ENCODE measurements at regions not wholly inside any gene's neighbourhood (a gene's known extent, or its start where the extent isn't known, plus 50 kb on each side); places are given as distances from the start of the nearest gene placed in this dataset.

- intact Hi-C loops (cut with micrococcal nuclease), result no loop called here
- peaks cover 10% of the 10 kb centered on the region for H3K4me1 ChIP-seq (ENCODE audit: control insufficient read depth, insufficient read depth, low read length)
- no peak overlapping the region for H3K9ac ChIP-seq (ENCODE audit: low read depth, low read length)
- DNase-seq, result no peak
- no peak overlapping the region for H3K4ac ChIP-seq (ENCODE audit: low read depth, low read length)
- ChIA-PET POLR2A (ENCODE audit: unreplicated experiment) (no interaction called here), CTCF (interaction anchor here (0.5 to 1.6 kb wide), 5 partner anchors 9 to 367 kb away, joined by 3 to 5 read pairs (median 3); no protein-coding TSS in a partner anchor)
- no peak overlapping the region for H2AK5ac ChIP-seq (ENCODE audit: low read depth, low read length)
- no peak overlapping the region for H3K56ac ChIP-seq (ENCODE audit: extremely low read depth, insufficient read depth, low read length)
- H2AFZ ChIP-seq (replicated peaks; ENCODE audit: low read length, poor library complexity), result peak overlapping the region; percentile 52
- BruUV-seq (replicated peaks), result no TSS peak
- H3K4me3 ChIP-seq (ENCODE audit: insufficient read depth, low read depth, low read length), result no peak overlapping the region
- no peak overlapping the region for H4K5ac ChIP-seq (ENCODE audit: low read depth, low read length)
- 0 out of 2 replicates have a peak overlapping the region, but pooled peaks have one; percentile 40 for H3K14ac ChIP-seq (replicated peaks; ENCODE audit: low read depth, low read length)
- dilution Hi-C loops (cut with HindIII; ENCODE audit: low sequenced_read_pairs, unreplicated experiment), result no loop called here
- H3K9me1 ChIP-seq (ENCODE audit: insufficient read depth, low read length), result peaks cover 15% of the 10 kb centered on the region
- H3K23ac ChIP-seq (ENCODE audit: low read depth, low read length), result no peak overlapping the region; the same call in 1 of the 2 replicates
- H3K79me1 ChIP-seq (ENCODE audit: low read depth in 1 of 2, low read length in 2 of 2), result peaks cover 5 to 11% of the 10 kb centered on the region in 2 experiments
- H3K9me3 ChIP-seq (ENCODE audit: control insufficient read depth, insufficient read depth, low read length), result no peaks in the 10 kb centered on the region
- no peaks in the 10 kb centered on the region for H4K20me1 ChIP-seq (ENCODE audit: insufficient read depth, low read length)
- TF ChIP-seq CEBPB (IDR thresholded peaks at IDR 0.05; ENCODE audit: low read depth, low read length) (peak; percentile 55; the same call in 1 of the 2 replicates), MXI1 (IDR thresholded peaks at IDR 0.05; ENCODE audit: borderline replicate concordance, low read depth, low read length) (no peak)
- TF ChIP-seq, protein P1, sequence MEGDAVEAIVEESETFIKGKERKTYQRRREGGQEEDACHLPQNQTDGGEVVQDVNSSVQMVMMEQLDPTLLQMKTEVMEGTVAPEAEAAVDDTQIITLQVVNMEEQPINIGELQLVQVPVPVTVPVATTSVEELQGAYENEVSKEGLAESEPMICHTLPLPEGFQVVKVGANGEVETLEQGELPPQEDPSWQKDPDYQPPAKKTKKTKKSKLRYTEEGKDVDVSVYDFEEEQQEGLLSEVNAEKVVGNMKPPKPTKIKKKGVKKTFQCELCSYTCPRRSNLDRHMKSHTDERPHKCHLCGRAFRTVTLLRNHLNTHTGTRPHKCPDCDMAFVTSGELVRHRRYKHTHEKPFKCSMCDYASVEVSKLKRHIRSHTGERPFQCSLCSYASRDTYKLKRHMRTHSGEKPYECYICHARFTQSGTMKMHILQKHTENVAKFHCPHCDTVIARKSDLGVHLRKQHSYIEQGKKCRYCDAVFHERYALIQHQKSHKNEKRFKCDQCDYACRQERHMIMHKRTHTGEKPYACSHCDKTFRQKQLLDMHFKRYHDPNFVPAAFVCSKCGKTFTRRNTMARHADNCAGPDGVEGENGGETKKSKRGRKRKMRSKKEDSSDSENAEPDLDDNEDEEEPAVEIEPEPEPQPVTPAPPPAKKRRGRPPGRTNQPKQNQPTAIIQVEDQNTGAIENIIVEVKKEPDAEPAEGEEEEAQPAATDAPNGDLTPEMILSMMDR (conservative IDR thresholded peaks at IDR 0.05; ENCODE audit: low read depth, low read length), result no peak
- in situ Hi-C loops (cut with MboI; ENCODE audit: low sequenced_read_pairs), result no loop called here
- H3K18ac ChIP-seq (ENCODE audit: low read depth, low read length), result no peak overlapping the region
- H2BK20ac ChIP-seq (ENCODE audit: low read depth, low read length), result no peak overlapping the region
- no peaks in the 10 kb centered on the region; the same call in none of the 2 replicates for H3K36me3 ChIP-seq (ENCODE audit: control insufficient read depth, insufficient read depth, low read length)
- no peak overlapping the region for H2BK5ac ChIP-seq (ENCODE audit: low read depth, low read length, poor library complexity, severe bottlenecking)
- H3K4me2 ChIP-seq (ENCODE audit: low read depth, low read length), result no peak overlapping the region
- no peak overlapping the region for H3K27ac ChIP-seq (ENCODE audit: insufficient read depth, low read length)
- H4K8ac ChIP-seq (ENCODE audit: low read depth in 2 of 2, low read length in 2 of 2), result peak overlapping the region in 1 of 2 experiments; percentile 28; a peak in 1 of 4 replicates
- ATAC-seq (ENCODE audit: low read depth), result no peak; the same call in 1 of the 2 replicates
- H3K27me3 ChIP-seq (ENCODE audit: control insufficient read depth, insufficient read depth, low read length), result no peaks in the 10 kb centered on the region
- H2BK120ac ChIP-seq (ENCODE audit: low read depth, low read length), result no peak overlapping the region
- no CpG with 5 or more reads among the region's 4 CpGs for WGBS, 2 experiments (ENCODE audit: extremely low coverage in 2 of 2, insufficient read length in 1 of 2)
- H4K91ac ChIP-seq (ENCODE audit: insufficient read depth, low read depth, low read length), result no peak overlapping the region
- H2BK15ac ChIP-seq (ENCODE audit: low read depth, low read length), result no peak overlapping the region
- H2AK9ac ChIP-seq (replicated peaks; ENCODE audit: low read depth, low read length, poor library complexity), result no peak overlapping the region
Measured at GRCh38 chr18:23398401-23398800, 54.7 kb upstream of the RIOK3 start.

All from IMR-90 (cell line).